NCI-H345 (cell line): ENCODE measurements at regions not wholly inside any gene's neighbourhood (a gene's known extent, or its start where the extent isn't known, plus 50 kb on each side); places are given as distances from the start of the nearest gene placed in this dataset.
"Not testable (repeated sequence)": the region's sequence is repeated elsewhere in the genome, so short reads cannot be mapped to it uniquely, and the experiment has no call there.

ENCODE experiments used
- DNase-seq: peaks from one replicate; lab custom pipeline; 2025; lab: John Stamatoyannopoulos, UW

DNA sequence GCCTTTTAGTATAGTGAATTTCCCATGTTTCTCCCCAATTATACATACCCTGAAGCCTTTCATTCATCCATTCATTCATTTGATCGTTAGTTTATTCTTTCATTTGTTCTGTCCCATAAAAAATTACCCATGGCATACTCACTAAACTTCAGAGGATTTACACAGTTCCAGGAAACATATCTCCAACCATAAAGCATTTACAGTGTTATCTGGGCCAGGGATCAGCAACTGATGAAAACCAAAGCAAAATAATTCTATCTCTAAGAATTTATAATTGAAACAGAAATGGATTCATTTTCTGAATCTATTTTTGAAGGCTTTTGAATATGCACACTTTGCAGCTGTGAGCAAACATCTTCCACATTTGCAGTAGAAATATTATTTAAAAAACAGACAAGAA lies 547.7 kb downstream of the KCNJ2 start:
- DNase-seq = no peak

GRCh38 chr17:70736375-70736957 lies 567.1 kb downstream of the KCNJ2 start:
- DNase-seq = no peak

DNA sequence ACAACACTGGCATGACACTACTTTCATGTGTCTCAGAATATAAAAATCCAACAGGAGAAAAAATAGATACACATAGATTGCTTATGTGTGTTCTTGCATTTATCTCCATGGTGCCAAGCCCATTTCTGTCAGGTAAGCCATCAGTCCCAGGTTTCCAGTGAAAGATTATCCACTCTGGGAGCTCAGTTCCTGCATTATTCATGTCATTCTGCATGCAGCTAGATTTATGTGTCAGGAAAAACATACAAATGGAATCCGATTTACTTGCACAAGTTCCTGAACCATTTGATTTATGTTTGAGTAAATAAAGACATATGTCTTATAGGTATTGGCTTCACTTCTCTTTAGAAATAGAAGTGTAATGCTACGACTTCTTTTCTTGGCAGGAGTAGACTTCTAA lies 569.7 kb downstream of the KCNJ2 start:
- no peak for DNase-seq

DNA sequence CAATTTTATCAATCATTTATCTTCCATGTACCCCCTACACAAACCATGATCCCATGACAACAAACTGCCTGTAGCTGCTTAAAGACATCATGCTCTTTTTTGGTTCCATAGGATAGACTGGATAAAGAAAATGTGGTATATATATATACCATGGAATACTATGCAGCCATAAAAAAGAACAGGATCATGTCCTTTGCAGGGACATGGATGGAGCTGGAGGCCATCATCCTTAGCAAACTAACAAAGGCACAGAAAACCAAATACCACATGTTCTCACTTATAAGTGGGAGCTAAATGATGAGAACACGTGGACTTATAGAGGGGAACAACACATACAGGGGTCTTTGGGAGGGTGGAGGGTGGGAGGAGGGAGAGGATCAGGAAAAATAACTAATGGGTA lies 577.2 kb downstream of the KCNJ2 start:
- DNase-seq = not testable (repeated sequence)

DNA sequence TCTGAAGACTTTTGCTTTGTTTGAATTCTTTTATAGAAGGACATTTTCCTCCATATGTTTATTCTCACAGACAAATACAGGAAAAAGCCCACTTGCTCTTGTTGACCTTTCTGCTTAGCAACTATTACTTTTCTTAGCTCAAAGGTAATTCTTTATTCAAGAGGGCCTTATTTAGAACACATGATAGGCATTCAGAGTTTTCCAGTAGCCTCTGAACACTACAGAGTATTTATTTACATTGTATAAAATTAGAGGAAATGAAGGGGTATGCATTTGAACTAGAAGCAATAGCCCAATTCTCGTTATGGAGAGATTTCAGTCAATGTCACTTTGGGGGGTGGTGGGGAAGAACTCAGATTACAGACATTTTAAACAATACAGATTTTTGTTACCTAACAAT lies 581.7 kb downstream of the KCNJ2 start:
- no peak for DNase-seq

DNA sequence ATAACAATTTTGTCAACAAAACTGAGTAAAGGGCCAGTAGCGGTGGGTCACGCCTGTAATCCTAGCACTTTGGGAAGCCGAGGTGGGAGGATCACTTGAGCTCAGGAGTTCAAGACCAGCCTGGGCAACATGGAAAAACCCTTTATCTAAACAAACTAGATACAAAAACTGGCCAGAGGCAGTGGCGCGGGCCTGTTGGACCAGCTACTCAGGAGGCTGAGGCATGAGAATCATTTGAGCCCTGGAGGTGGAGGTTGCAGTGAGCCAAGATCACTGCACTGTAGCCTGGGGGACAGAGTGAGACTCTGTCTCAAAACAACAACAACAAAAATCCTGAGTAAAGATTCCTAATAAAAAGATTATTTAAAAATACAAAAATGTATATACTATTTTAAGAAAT lies 583.1 kb downstream of the KCNJ2 start:
- not testable (repeated sequence) for DNase-seq

DNA sequence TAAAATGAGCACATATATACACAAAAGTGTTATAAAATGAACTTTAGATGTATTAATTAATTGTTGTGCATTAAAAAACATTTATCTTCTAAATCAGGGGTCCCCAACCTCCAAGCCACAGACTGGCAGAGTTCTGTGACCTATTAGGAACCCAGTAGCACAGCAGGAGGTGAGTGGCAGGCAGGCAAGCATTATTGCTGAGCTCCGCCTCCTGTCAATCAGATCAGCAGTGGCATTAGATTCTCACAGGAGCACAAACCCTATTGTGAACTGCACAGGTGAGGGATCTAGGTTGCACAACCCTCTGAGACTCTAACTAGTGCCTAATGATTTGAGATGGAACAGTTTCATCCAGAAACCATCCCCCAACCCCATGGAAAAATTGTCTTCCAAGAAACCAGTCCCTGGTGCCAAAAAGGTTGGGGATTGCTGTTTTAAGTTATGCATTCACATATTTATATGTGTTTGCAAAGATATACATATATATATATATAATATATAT lies 583.7 kb downstream of the KCNJ2 start:
- no peak for DNase-seq

DNA sequence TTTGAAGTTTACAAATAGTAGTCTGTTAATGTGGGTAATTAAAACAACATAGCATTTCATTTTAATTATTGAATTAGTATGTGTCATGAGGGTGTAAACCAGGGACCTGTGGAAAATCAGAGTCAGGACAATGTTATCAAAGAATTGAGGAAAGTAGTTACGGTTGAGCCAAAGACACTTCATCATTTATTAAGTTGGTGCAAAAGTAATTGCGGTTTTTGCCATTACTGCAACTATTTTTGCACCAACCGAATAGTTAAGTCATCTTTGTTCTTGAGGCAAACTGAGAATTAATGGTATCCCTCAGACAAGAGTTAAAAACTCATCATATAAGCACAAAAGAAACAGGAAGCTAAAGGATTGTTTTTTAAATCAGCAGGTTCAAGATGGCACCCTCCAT lies 593.7 kb downstream of the KCNJ2 start:
- DNase-seq = no peak

- DNase-seq = peak; percentile 36
These were observed 597.9 kb downstream of the KCNJ2 start for GRCh38 chr17:70767102-70767701.

GRCh38 chr17:70769956-70770355 lies 600.6 kb downstream of the KCNJ2 start:
- DNase-seq = no peak

DNA sequence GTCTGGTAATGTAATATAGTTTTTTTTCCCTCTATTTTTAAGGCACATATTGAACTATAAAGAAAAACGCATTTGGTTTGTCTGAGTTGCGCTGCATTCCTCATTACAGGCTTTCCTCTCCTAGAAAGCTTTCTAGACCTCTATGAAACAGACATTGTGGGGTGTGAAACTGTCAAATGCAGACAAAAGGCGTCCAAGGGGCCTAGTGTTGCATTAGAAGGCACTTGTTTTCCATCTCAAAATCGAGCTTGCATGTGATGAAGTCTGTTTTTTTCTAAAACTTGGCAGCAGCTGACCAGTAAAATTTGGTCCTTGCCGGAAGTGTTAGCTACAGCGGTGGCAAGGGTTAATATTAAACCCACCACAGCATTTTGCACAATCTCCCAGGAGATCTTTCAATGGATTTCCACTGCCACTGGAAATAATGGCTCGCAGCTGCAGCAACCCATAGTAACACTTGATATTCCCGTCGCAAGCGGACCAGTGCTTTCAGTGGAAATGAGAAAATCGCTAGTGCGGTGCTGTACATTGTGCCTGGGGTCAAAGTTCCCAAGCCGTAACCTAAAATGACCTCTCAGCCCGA lies 602.6 kb downstream of the KCNJ2 start:
- no peak for DNase-seq

DNA sequence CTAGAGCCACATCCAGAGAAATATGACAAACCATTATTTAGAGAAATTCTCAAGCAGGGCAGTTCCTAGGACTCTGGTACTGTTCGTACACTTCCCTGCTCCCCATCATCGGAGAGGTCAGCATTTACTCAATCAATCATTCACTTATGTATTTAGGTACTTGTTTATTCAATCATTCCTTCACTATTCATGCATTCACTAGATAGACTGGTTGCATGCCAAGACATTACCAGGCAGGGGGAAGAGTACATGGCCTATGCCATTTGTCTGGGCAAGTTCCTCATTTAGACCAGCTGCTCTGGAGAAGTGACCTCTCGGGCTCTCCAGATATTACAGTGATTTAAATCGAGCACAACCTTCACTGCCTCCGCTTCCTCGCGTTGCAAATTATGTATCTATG lies 603.4 kb downstream of the KCNJ2 start:
- no peak for DNase-seq

- DNase-seq = no peak
These were observed 603.9 kb downstream of the KCNJ2 start for GRCh38 chr17:70773258-70773657.

GRCh38 chr17:70774339-70775117 lies 605.2 kb downstream of the KCNJ2 start:
- DNase-seq = no peak

- no peak for DNase-seq
These were observed 606.3 kb downstream of the KCNJ2 start for GRCh38 chr17:70775679-70776078.

DNA sequence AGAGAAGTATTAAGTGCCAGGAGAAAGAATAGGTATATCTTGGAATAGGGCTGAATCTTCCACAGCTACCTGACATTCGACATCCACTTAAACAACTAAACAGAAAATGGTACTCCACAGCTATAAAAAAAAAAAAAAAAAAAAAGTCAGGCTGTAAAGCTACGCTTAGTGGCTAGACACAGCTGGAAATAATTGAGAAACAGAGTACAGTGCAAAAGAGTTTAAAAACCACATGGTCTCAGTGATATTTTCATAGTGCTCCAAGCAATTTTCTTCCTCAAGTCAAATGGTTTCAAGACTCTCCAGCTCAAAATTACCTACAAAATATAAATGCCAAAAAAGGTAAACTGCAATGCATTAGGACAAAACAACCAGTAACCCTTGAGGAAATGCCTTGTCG lies 607.1 kb downstream of the KCNJ2 start:
- DNase-seq = no peak

DNA sequence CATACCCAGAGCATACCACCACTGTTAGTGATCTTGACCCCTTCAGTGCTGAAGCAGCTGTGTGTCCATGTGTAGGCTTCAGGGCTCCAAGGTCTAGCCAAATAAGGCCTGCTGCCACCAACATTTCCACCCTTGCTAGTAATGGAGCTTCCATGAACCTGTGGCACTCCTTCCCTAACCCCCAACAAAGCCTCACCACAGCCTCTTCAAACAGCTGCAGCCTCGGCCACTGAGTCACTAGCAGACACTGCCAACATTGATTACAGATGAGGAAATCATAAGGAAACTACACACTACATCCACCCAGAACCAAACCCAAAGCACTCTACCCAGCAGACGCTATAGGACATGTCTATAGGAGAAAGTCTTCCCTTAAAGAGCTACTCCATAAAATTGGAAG lies 610.7 kb downstream of the KCNJ2 start:
- DNase-seq = no peak

- DNase-seq = no peak
These were observed 616.7 kb downstream of the KCNJ2 start for GRCh38 chr17:70786081-70786480.

GRCh38 chr17:70787721-70788300 lies 618.5 kb downstream of the KCNJ2 start:
- DNase-seq = no peak

DNA sequence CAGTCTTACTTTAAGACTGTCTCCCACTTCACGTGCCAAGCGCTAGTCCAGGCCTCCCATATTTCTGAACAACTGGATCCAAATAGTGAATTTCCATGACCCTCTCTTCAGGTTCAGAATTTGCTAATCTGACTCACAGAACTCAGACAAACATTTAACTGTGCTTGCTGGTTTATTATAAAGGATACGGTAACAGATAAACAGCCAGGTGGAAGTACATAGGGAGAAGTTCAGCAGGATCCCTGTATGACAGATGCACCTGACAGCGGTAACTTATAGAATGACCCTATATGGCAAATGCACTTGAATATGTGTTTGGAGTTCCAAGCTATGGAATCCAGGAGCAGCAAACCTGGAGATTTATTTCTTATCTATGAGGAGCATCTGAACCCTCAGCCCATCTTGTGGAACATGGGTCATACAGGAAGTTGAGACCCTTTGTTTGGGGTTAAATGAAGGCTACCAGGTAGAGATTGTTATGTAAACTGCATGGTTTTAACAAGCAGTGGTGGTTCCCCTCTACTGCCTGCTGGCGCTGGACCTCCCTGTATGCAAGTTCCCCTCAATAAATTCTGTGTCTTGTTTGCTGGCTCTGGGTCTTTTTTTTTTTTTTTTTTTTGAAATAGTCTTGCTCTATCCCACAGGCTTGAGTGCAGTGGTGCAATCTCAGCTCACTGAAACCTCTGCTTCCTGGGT lies 622.6 kb downstream of the KCNJ2 start:
- DNase-seq = no peak

- no peak for DNase-seq
These were observed 625.4 kb downstream of the KCNJ2 start for GRCh38 chr17:70794738-70795137.

- DNase-seq = no peak
These were observed 626.3 kb downstream of the KCNJ2 start for GRCh38 chr17:70795620-70796019.
